ENCODE measurements at regions not wholly inside any gene's neighbourhood (a gene's known extent, or its start where the extent isn't known, plus 50 kb on each side); places are given as distances from the start of the nearest gene placed in this dataset.
"Not testable (repeated sequence)": the region's sequence is repeated elsewhere in the genome, so short reads cannot be mapped to it uniquely, and the experiment has no call there.

DNA sequence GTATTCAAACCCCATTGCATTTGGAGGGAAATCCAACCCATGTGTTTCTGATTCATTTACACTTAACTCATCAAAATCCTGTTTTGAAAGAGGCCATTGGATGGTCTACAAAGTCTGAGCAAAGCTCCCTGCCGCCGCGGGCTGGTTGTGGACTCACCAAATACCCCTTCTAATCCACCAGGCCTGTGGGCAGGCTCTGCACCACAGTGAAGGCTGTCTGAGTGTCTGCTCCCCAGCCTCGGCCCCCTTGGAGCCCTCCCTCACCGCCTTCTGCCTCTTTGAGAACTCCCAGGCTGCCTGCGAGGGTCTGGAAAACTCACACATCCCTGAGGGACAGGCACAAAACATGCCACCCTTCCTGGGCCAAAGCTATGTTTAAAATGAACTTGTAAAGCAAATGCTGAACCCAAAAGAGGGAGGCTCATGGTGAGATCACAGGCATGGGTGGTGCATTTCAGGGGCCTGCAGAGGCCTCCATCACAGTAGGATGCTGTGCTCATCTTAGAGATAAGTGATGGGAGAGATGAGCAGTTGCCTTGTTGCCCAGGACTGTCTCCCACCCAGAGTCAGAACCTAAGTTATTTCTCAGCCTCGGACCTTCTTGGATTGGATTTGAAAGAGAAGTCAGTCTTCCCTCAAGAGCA lies 225.0 kb downstream of the CYP26B1 start:
- no peak overlapping the region for H3K14ac ChIP-seq (ENCODE audit: low read length)
- no peak overlapping the region for H3K4ac ChIP-seq (ENCODE audit: low read depth, low read length)
- H3K27ac ChIP-seq (ENCODE audit: low read depth, low read length) = no peak overlapping the region
- no peaks in the 10 kb centered on the region for H3K36me3 ChIP-seq (ENCODE audit: control insufficient read depth in 1 of 2, insufficient read depth in 2 of 2, low read length in 2 of 2)
- H3K27me3 ChIP-seq (ENCODE audit: insufficient read depth, low read length) = no peaks in the 10 kb centered on the region
- H3K18ac ChIP-seq (ENCODE audit: low read length) = no peak overlapping the region
- no peak overlapping the region for H2AFZ ChIP-seq (ENCODE audit: insufficient read depth, low read length, poor library complexity)
- WGBS (ENCODE audit: extremely low coverage, insufficient coverage, insufficient read length) = no CpG with 5 or more reads among the region's 7 CpGs
- no peak overlapping the region for H4K12ac ChIP-seq (ENCODE audit: low read depth, low read length)
- H3K4me1 ChIP-seq (ENCODE audit: control insufficient read depth in 1 of 2, insufficient read depth in 2 of 2, low read length in 2 of 2) = peaks cover 13 to 14% of the 10 kb centered on the region in 2 experiments
- H3K4me2 ChIP-seq (ENCODE audit: low read length) = no peak overlapping the region
- no peak overlapping the region for H3K23ac ChIP-seq (ENCODE audit: low read length)
- H3K9ac ChIP-seq (ENCODE audit: low read length) = no peak overlapping the region
- no peak overlapping the region for H3K4me3 ChIP-seq (ENCODE audit: low read depth, low read length)
- no peak overlapping the region for H2BK120ac ChIP-seq (ENCODE audit: insufficient read depth, low read length, poor library complexity)
- no peaks in the 10 kb centered on the region for H3K79me2 ChIP-seq (ENCODE audit: control insufficient read depth, insufficient read depth, low read length, poor library complexity)
- H4K8ac ChIP-seq (ENCODE audit: low read depth, low read length) = no peak overlapping the region
- no peak overlapping the region for H2BK12ac ChIP-seq (ENCODE audit: low read length)
- no peak overlapping the region for H2AK5ac ChIP-seq (ENCODE audit: low read length)
- no peak for DNase-seq
- H2BK5ac ChIP-seq (ENCODE audit: low read depth, low read length, poor library complexity) = no peak overlapping the region
- H3K9me3 ChIP-seq (ENCODE audit: insufficient read depth, low read depth, low read length) = peaks cover 2% of the 10 kb centered on the region
- peaks cover 9% of the 10 kb centered on the region for H3K79me1 ChIP-seq (ENCODE audit: low read length)
- H4K91ac ChIP-seq (ENCODE audit: low read depth, low read length) = no peak overlapping the region

DNA sequence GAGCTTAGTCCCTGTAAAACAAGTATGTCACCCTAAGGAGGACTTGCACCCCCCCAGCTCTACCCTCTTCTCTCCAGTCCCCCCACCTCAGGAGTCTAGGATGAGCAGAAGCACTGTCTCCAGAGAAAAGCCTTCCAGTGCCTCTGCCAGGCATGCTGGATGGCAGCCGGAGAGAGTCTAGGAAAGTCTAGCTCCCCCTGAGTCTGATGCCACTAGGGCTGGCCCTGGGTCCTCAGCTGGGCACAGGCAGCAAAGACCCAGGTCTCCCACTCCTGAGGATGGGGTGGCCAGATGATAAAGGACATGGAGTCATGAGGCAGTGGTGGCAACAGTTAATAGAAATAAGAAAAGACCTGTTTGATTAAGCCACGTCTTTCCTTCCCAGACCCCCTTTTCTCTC lies 225.6 kb downstream of the CYP26B1 start:
- no peak for DNase-seq
- H2BK5ac ChIP-seq (ENCODE audit: low read depth, low read length, poor library complexity) = no peak overlapping the region
- no peaks in the 10 kb centered on the region for H3K79me2 ChIP-seq (ENCODE audit: control insufficient read depth, insufficient read depth, low read length, poor library complexity)
- H2BK12ac ChIP-seq (ENCODE audit: low read length) = no peak overlapping the region
- H3K4me3 ChIP-seq (ENCODE audit: low read depth, low read length) = no peak overlapping the region
- no peak overlapping the region for H3K4me2 ChIP-seq (ENCODE audit: low read length)
- H4K12ac ChIP-seq (ENCODE audit: low read depth, low read length) = no peak overlapping the region
- H3K36me3 ChIP-seq (ENCODE audit: control insufficient read depth in 1 of 2, insufficient read depth in 2 of 2, low read length in 2 of 2) = no peaks in the 10 kb centered on the region
- no CpG with 5 or more reads among the region's 2 CpGs for WGBS (ENCODE audit: extremely low coverage, insufficient coverage, insufficient read length)
- H3K4me1 ChIP-seq (ENCODE audit: control insufficient read depth in 1 of 2, insufficient read depth in 2 of 2, low read length in 2 of 2) = peaks cover 13 to 14% of the 10 kb centered on the region in 2 experiments
- H3K4ac ChIP-seq (ENCODE audit: low read depth, low read length) = no peak overlapping the region
- no peak overlapping the region for H3K27ac ChIP-seq (ENCODE audit: low read depth, low read length)
- H3K9me3 ChIP-seq (ENCODE audit: insufficient read depth, low read depth, low read length) = peaks cover 2% of the 10 kb centered on the region
- H2AFZ ChIP-seq (ENCODE audit: insufficient read depth, low read length, poor library complexity) = no peak overlapping the region
- no peak overlapping the region for H4K8ac ChIP-seq (ENCODE audit: low read depth, low read length)
- H3K9ac ChIP-seq (ENCODE audit: low read length) = no peak overlapping the region
- H3K14ac ChIP-seq (ENCODE audit: low read length) = no peak overlapping the region
- no peak overlapping the region for H2AK5ac ChIP-seq (ENCODE audit: low read length)
- no peak overlapping the region for H3K23ac ChIP-seq (ENCODE audit: low read length)
- no peak overlapping the region for H3K18ac ChIP-seq (ENCODE audit: low read length)
- no peak overlapping the region for H4K91ac ChIP-seq (ENCODE audit: low read depth, low read length)
- H2BK120ac ChIP-seq (ENCODE audit: insufficient read depth, low read length, poor library complexity) = no peak overlapping the region
- H3K79me1 ChIP-seq (ENCODE audit: low read length) = peaks cover 9% of the 10 kb centered on the region
- H3K27me3 ChIP-seq (ENCODE audit: insufficient read depth, low read length) = no peaks in the 10 kb centered on the region

DNA sequence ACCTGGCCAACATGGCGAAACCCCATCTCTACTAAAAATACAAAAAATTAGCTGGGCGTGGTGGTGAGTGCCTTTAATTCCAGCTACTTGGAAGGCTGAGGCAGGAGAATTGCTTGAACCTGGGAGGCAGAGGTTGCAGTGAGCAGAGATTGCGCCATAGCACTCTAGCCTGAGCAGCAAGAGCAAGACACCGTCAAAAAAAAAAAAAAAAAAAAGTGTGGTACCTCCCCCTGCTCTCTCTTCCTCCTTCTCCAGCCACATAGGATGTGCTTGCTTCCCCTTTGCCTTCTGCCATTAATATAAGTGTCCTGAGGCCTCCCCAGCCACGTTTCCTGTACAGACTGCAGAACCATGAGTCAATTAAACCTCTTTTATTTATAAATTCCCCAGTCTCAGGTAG lies 226.8 kb downstream of the CYP26B1 start:
- H3K27me3 ChIP-seq (ENCODE audit: insufficient read depth, low read length); DNase-seq; H3K4me3 ChIP-seq (ENCODE audit: low read depth, low read length); H2AFZ ChIP-seq (ENCODE audit: insufficient read depth, low read length, poor library complexity); H3K18ac ChIP-seq (ENCODE audit: low read length); H3K23ac ChIP-seq (ENCODE audit: low read length); H3K14ac ChIP-seq (ENCODE audit: low read length); H4K8ac ChIP-seq (ENCODE audit: low read depth, low read length); H3K9ac ChIP-seq (ENCODE audit: low read length); H2BK5ac ChIP-seq (ENCODE audit: low read depth, low read length, poor library complexity); H4K91ac ChIP-seq (ENCODE audit: low read depth, low read length); H3K79me1 ChIP-seq (ENCODE audit: low read length); H3K4ac ChIP-seq (ENCODE audit: low read depth, low read length); H3K79me2 ChIP-seq (ENCODE audit: control insufficient read depth, insufficient read depth, low read length, poor library complexity); H2BK12ac ChIP-seq (ENCODE audit: low read length); H3K27ac ChIP-seq (ENCODE audit: low read depth, low read length); H3K4me2 ChIP-seq (ENCODE audit: low read length); H3K36me3 ChIP-seq (ENCODE audit: control insufficient read depth in 1 of 2, insufficient read depth in 2 of 2, low read length in 2 of 2); H3K9me3 ChIP-seq (ENCODE audit: insufficient read depth, low read depth, low read length); H2BK120ac ChIP-seq (ENCODE audit: insufficient read depth, low read length, poor library complexity); H4K12ac ChIP-seq (ENCODE audit: low read depth, low read length); H2AK5ac ChIP-seq (ENCODE audit: low read length): not testable (repeated sequence)
- WGBS (ENCODE audit: extremely low coverage, insufficient coverage, insufficient read length) = no CpG with 5 or more reads among the region's 5 CpGs
- H3K4me1 ChIP-seq (ENCODE audit: control insufficient read depth in 1 of 2, insufficient read depth in 2 of 2, low read length in 2 of 2) = peaks cover 10 to 14% of the 10 kb centered on the region in 2 experiments

DNA sequence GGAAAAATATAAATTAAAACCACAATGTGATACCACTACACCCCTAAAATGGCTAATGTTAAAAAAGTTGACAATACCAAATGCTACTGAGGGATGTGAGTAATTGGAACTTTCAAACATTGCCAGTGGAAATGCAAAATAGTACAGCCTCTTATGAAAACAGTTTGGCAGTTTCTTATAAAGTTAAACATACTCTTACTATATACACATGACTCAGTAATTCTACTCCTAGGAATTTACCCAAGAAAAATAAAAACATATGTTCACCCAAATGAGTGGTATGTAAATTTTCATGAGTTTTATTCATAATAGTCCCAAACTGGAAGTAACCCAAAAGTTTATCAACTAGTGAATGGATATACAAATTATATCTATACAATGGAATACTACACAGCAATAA lies 228.0 kb downstream of the CYP26B1 start:
- H4K91ac ChIP-seq (ENCODE audit: low read depth, low read length) = no peak overlapping the region
- no peak overlapping the region for H2BK12ac ChIP-seq (ENCODE audit: low read length)
- no peak overlapping the region for H3K14ac ChIP-seq (ENCODE audit: low read length)
- H4K8ac ChIP-seq (ENCODE audit: low read depth, low read length) = no peak overlapping the region
- H3K18ac ChIP-seq (ENCODE audit: low read length) = no peak overlapping the region
- H3K4ac ChIP-seq (ENCODE audit: low read depth, low read length) = no peak overlapping the region
- peaks cover 0 to 3% of the 10 kb centered on the region in 2 experiments for H3K4me1 ChIP-seq (ENCODE audit: control insufficient read depth in 1 of 2, insufficient read depth in 2 of 2, low read length in 2 of 2)
- no peak for DNase-seq
- H3K36me3 ChIP-seq (ENCODE audit: control insufficient read depth in 1 of 2, insufficient read depth in 2 of 2, low read length in 2 of 2) = no peaks in the 10 kb centered on the region
- H2AFZ ChIP-seq (ENCODE audit: insufficient read depth, low read length, poor library complexity) = no peak overlapping the region
- no peak overlapping the region for H2BK120ac ChIP-seq (ENCODE audit: insufficient read depth, low read length, poor library complexity)
- H3K27me3 ChIP-seq (ENCODE audit: insufficient read depth, low read length) = no peaks in the 10 kb centered on the region
- no peak overlapping the region for H3K23ac ChIP-seq (ENCODE audit: low read length)
- no peak overlapping the region for H2AK5ac ChIP-seq (ENCODE audit: low read length)
- H3K9me3 ChIP-seq (ENCODE audit: insufficient read depth, low read depth, low read length) = peaks cover 2% of the 10 kb centered on the region
- H4K12ac ChIP-seq (ENCODE audit: low read depth, low read length) = no peak overlapping the region
- no peak overlapping the region for H3K9ac ChIP-seq (ENCODE audit: low read length)
- H3K4me2 ChIP-seq (ENCODE audit: low read length) = no peak overlapping the region
- H3K79me2 ChIP-seq (ENCODE audit: control insufficient read depth, insufficient read depth, low read length, poor library complexity) = no peaks in the 10 kb centered on the region
- no peak overlapping the region for H3K4me3 ChIP-seq (ENCODE audit: low read depth, low read length)
- H3K27ac ChIP-seq (ENCODE audit: low read depth, low read length) = no peak overlapping the region
- H3K79me1 ChIP-seq (ENCODE audit: low read length) = peaks cover under 1% of the 10 kb centered on the region
- H2BK5ac ChIP-seq (ENCODE audit: low read depth, low read length, poor library complexity) = no peak overlapping the region
